ENCODE measurements at regions not wholly inside any gene's neighbourhood (a gene's known extent, or its start where the extent isn't known, plus 50 kb on each side); places are given as distances from the start of the nearest gene placed in this dataset.
"Not testable (repeated sequence)": the region's sequence is repeated elsewhere in the genome, so short reads cannot be mapped to it uniquely, and the experiment has no call there.

DNA sequence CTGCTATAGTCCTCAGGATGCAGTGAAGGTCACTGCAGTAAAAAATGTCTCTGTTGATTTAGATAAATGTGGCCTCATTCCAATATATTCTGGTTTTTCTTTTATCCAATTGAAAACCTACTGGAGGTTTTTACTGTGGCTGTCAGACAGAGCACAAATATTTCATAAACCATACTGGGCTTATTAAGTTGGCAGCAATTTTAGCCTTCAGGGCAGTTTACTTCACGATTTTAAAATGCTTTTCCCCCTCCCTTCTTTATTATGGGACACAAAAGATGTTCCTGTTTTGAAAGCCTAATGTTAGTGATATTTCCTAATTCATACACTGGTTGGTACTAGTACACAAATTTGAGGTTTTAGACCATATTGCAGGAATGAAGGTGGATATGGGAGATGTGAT lies 939.4 kb downstream of the C4orf33 start:
- H3K27ac ChIP-seq (ENCODE audit: low read length) = no peak overlapping the region
- no peak overlapping the region for H3K4me3 ChIP-seq (ENCODE audit: low read length)
- no peaks in the 10 kb centered on the region for H3K36me3 ChIP-seq (ENCODE audit: control insufficient read depth, insufficient read depth, low read length)
- no peaks in the 10 kb centered on the region for H3K4me1 ChIP-seq (ENCODE audit: control insufficient read depth, insufficient read depth, low read length)
- no peak for DNase-seq
- 43% methylated on average over 1 of the region's 1 CpG for WGBS (ENCODE audit: insufficient coverage, low lambda C conversion rate)
- H3K27me3 ChIP-seq (ENCODE audit: control insufficient read depth, insufficient read depth, low read length) = no peaks in the 10 kb centered on the region
- H3K9me3 ChIP-seq (ENCODE audit: control insufficient read depth, low read depth, low read length) = no peaks in the 10 kb centered on the region

DNA sequence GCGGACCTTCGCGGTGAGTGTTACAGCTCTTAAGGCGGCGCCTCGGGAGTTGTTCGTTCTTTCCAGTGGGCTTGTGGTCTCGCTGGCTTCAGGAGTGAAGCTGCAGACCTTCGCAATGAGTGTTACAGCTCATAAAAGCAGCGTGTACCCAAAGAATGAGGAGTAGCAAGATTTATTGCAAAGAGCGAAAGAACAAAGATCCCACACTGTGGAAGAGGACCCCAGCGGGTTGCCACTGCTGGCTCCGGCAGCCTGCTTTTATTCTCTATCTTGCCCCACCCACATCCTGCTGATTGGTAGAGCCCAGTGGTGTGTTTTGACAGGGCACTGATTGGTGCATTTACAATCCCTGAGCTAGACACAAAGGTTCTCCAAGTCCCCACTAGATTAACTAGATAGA lies 941.9 kb downstream of the C4orf33 start:
- H3K27ac ChIP-seq (ENCODE audit: low read length); H3K36me3 ChIP-seq (ENCODE audit: control insufficient read depth, insufficient read depth, low read length); H3K4me3 ChIP-seq (ENCODE audit: low read length); H3K27me3 ChIP-seq (ENCODE audit: control insufficient read depth, insufficient read depth, low read length); H3K9me3 ChIP-seq (ENCODE audit: control insufficient read depth, low read depth, low read length); H3K4me1 ChIP-seq (ENCODE audit: control insufficient read depth, insufficient read depth, low read length); DNase-seq: not testable (repeated sequence)
- WGBS (ENCODE audit: insufficient coverage, low lambda C conversion rate) = no CpG with 5 or more reads among the region's 13 CpGs

DNA sequence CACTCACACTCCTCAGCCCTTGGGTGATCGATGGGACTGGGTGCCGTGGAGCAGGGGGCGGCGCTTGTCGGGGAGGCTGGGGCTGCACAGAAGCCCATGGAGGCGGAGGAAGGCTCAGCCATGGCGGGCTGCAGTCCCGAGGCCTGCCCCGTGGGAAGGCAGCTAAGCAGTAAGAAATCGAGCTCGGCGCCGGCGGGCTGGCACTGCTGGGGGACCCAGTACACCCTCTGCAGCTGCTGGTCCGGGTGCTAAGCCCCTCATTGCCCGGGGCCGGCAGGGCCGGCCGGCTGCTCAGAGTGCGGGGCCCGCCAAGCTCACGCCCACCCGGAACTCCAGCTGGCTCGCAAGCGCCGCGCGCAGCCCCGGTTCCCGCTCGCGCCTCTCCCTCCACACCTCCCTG lies 942.6 kb downstream of the C4orf33 start:
- not testable (repeated sequence) for H3K27ac ChIP-seq (ENCODE audit: low read length); DNase-seq; H3K4me1 ChIP-seq (ENCODE audit: control insufficient read depth, insufficient read depth, low read length); H3K36me3 ChIP-seq (ENCODE audit: control insufficient read depth, insufficient read depth, low read length); H3K27me3 ChIP-seq (ENCODE audit: control insufficient read depth, insufficient read depth, low read length); H3K9me3 ChIP-seq (ENCODE audit: control insufficient read depth, low read depth, low read length); H3K4me3 ChIP-seq (ENCODE audit: low read length)
- no CpG with 5 or more reads among the region's 32 CpGs for WGBS (ENCODE audit: insufficient coverage, low lambda C conversion rate)

DNA sequence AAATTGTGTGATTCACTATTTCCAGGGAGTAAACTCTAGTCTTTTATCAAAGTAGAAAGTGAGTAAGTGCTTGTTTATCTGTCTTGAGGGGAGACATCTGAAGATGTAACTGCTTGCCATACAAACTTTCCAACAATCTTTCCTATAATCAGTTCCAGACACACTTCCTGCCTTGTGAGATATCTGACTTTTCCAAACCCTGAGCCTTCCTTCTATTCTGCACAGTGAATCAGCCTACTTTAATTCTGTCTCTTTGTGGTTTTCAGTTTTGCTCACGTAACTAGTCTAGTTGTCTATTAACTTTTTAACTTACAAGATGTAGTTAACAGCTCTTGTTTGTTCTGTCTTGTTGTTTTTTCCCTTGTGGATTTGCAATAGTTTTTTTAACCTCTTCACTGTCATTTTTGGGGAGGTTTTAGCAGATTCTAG lies 947.8 kb downstream of the C4orf33 start:
- Histone ChIP-seq H3K4me3 (ENCODE audit: low read length) (no peak overlapping the region), H3K27me3 (ENCODE audit: control insufficient read depth, insufficient read depth, low read length) (no peaks in the 10 kb centered on the region), H3K9me3 (ENCODE audit: control insufficient read depth, low read depth, low read length) (no peaks in the 10 kb centered on the region), H3K27ac (ENCODE audit: low read length) (no peak overlapping the region), H3K36me3 (ENCODE audit: control insufficient read depth, insufficient read depth, low read length) (no peaks in the 10 kb centered on the region), H3K4me1 (ENCODE audit: control insufficient read depth, insufficient read depth, low read length) (no peaks in the 10 kb centered on the region)
- no CpG with 5 or more reads among the region's 1 CpG for WGBS (ENCODE audit: insufficient coverage, low lambda C conversion rate)
- DNase-seq = peak in 1 of 2 donors; percentile 19

DNA sequence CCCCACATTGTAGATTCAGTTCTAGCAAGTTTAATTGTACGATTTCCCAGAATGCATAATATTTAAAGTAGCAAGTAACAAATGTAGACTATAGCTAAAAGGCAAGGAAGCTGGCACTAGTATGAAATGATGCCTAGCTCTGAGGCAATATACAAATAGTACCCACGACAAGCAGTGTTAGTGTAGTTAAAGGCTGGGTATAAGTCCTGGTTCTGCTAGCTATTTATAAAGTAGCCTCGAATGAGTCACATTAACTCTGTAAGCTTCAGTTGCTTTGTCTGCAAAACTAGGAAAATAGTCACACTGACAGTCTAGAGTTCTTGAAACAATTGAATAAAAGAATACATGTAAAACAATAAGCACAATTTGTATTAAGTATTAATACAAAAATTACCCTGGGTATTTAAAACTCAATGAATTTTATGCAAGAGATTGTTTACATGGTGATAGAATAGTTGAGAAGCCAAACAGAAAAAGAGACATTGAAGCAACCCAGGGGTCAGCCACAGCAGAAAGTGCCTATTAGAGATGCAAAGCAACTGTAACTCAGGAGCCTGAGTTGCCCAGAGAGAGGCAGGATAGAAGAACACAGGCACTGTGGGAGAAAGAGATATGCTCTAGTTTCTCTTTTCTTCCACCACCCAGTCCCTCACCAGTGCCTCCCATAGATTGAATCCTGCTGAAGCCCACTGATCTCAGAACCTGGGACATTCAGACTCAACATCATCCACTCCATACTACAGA lies 949.0 kb downstream of the C4orf33 start:
- DNase-seq = no peak
- Histone ChIP-seq H3K4me1 (ENCODE audit: control insufficient read depth, insufficient read depth, low read length) (no peaks in the 10 kb centered on the region), H3K4me3 (ENCODE audit: low read length) (no peak overlapping the region), H3K27me3 (ENCODE audit: control insufficient read depth, insufficient read depth, low read length) (no peaks in the 10 kb centered on the region), H3K36me3 (ENCODE audit: control insufficient read depth, insufficient read depth, low read length) (no peaks in the 10 kb centered on the region), H3K27ac (ENCODE audit: low read length) (no peak overlapping the region), H3K9me3 (ENCODE audit: control insufficient read depth, low read depth, low read length) (no peaks in the 10 kb centered on the region)
- 92% methylated on average over 2 of the region's 3 CpGs for WGBS (ENCODE audit: insufficient coverage, low lambda C conversion rate)

DNA sequence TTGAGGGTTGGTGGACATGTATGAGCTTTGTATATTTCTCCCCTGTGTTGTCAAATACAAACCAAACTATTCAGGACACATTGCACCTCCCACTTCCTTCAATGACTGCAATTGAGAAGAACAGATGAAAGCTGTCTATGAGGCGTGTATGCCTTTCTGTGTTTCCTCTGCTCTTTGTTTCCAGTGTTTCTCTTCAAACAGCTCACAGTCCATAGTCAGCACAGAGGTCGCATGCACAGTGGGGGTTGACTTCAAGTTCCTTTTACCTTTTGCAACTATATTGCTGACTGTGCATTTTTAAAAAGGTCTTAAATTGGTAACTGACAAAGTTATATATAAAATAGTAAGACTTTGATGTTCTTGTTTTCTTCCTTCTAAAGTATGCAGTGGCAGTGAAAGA lies 957.8 kb downstream of the C4orf33 start:
- H3K27me3 ChIP-seq (ENCODE audit: control insufficient read depth, insufficient read depth, low read length) = no peaks in the 10 kb centered on the region
- no peaks in the 10 kb centered on the region for H3K9me3 ChIP-seq (ENCODE audit: control insufficient read depth, low read depth, low read length)
- peak; percentile 6 to 33 for DNase-seq
- 31% methylated on average over 2 of the region's 2 CpGs for WGBS (ENCODE audit: insufficient coverage, low lambda C conversion rate)
- H3K36me3 ChIP-seq (ENCODE audit: control insufficient read depth, insufficient read depth, low read length) = no peaks in the 10 kb centered on the region
- no peaks in the 10 kb centered on the region for H3K4me1 ChIP-seq (ENCODE audit: control insufficient read depth, insufficient read depth, low read length)
- no peak overlapping the region for H3K27ac ChIP-seq (ENCODE audit: low read length)
- no peak overlapping the region for H3K4me3 ChIP-seq (ENCODE audit: low read length)

DNA sequence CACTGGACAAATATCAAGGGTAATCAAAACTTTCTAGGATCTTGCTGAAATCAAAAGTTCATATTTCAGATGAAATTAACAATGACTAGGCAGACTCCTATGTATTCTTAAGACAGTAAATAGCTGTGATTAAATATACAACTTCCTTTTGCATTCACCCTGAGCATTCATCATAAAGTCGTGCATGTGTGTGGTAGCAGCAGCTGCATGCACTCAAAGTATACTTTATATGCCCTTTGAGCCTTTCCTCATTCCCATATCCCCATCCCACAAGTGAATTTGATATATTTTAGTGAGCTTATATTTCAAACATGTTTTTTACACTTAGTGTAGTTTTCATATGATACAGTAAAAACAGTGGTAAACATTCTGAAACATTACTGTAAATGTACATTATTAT lies 959.0 kb downstream of the C4orf33 start:
- WGBS (ENCODE audit: insufficient coverage, low lambda C conversion rate) = no CpG with 5 or more reads among the region's 1 CpG

DNA sequence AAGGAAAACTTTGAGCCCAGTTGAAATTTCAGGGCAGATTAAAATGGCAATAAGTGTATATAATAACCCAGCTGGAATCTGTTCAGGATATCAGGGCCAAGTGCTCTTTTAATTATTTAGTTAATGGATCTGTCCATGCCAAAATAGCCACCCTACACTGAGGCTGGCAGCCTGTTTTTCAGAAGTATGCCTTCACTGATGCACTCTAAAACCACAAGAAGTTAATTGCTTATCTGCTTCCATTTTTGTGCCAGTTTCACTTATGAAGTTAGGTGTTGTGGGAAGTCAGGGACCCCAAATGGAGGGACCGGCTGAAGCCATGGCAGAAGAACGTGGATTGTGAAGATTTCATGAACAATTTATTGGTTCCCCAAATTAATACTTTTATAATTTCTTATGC lies 960.3 kb downstream of the C4orf33 start:
- no peaks in the 10 kb centered on the region for H3K27me3 ChIP-seq (ENCODE audit: control insufficient read depth, insufficient read depth, low read length)
- no peak overlapping the region for H3K27ac ChIP-seq (ENCODE audit: low read length)
- no peaks in the 10 kb centered on the region for H3K9me3 ChIP-seq (ENCODE audit: control insufficient read depth, low read depth, low read length)
- H3K4me3 ChIP-seq (ENCODE audit: low read length) = no peak overlapping the region
- no peaks in the 10 kb centered on the region for H3K36me3 ChIP-seq (ENCODE audit: control insufficient read depth, insufficient read depth, low read length)
- no peak for DNase-seq
- H3K4me1 ChIP-seq (ENCODE audit: control insufficient read depth, insufficient read depth, low read length) = no peaks in the 10 kb centered on the region
- WGBS (ENCODE audit: insufficient coverage, low lambda C conversion rate) = no CpG with 5 or more reads among the region's 2 CpGs

More for the DNA sequence above, 959.0 kb downstream of the C4orf33 start:
- no peaks in the 10 kb centered on the region for H3K36me3 ChIP-seq (ENCODE audit: control insufficient read depth, insufficient read depth, low read length)
- H3K4me1 ChIP-seq (ENCODE audit: control insufficient read depth, insufficient read depth, low read length) = no peaks in the 10 kb centered on the region
- H3K27ac ChIP-seq (ENCODE audit: low read length) = no peak overlapping the region
- H3K27me3 ChIP-seq (ENCODE audit: control insufficient read depth, insufficient read depth, low read length) = no peaks in the 10 kb centered on the region
- no peak for DNase-seq
- no peak overlapping the region for H3K4me3 ChIP-seq (ENCODE audit: low read length)
- no peaks in the 10 kb centered on the region for H3K9me3 ChIP-seq (ENCODE audit: control insufficient read depth, low read depth, low read length)

DNA sequence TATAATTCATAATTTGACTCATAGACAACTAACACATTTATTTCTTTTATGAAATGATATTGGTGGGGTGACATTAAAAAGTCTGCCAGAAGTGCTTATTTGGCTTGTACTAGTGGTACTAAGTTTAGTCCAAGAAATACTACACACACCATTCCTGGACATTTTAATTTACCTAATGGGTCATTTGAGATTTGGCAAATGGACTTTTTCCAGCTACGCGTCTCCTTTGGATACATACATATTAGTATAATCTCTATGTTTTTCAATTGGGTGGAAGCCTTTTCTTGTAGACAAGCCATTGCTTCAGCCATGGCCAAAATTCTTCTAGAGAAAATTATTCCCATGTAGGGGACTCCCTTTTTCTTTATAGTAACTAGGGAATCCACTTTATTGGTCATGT lies 968.5 kb downstream of the C4orf33 start:
- Histone ChIP-seq H3K36me3 (ENCODE audit: control insufficient read depth, insufficient read depth, low read length) (no peaks in the 10 kb centered on the region), H3K9me3 (ENCODE audit: control insufficient read depth, low read depth, low read length) (no peaks in the 10 kb centered on the region), H3K27ac (ENCODE audit: low read length) (no peak overlapping the region), H3K4me3 (ENCODE audit: low read length) (no peak overlapping the region), H3K27me3 (ENCODE audit: control insufficient read depth, insufficient read depth, low read length) (no peaks in the 10 kb centered on the region), H3K4me1 (ENCODE audit: control insufficient read depth, insufficient read depth, low read length) (peaks cover 2% of the 10 kb centered on the region)
- DNase-seq = no peak
- WGBS (ENCODE audit: insufficient coverage, low lambda C conversion rate) = no CpG with 5 or more reads among the region's 2 CpGs

DNA sequence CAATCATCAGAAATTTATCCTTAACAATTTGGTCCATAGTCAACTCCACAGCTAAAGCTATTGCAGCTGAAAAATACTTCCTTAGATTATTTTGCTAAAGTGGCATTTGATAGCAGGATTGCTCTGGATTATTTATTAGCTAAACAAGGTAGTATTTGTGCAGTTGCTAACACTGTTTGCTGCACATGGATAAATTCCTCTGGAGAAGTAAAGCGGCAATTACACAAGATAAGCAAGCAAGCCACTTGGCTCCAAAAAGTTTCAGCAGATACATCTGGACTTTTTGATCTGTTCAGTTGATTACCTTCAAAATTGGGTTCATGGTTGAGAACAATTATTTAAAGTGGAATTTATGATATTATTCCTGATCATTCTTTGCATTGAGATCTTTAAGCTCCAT lies 971.5 kb downstream of the C4orf33 start:
- Histone ChIP-seq H3K4me3 (ENCODE audit: low read length) (no peak overlapping the region), H3K4me1 (ENCODE audit: control insufficient read depth, insufficient read depth, low read length) (peaks cover 10% of the 10 kb centered on the region), H3K27ac (ENCODE audit: low read length) (no peak overlapping the region), H3K36me3 (ENCODE audit: control insufficient read depth, insufficient read depth, low read length) (no peaks in the 10 kb centered on the region), H3K9me3 (ENCODE audit: control insufficient read depth, low read depth, low read length) (no peaks in the 10 kb centered on the region), H3K27me3 (ENCODE audit: control insufficient read depth, insufficient read depth, low read length) (no peaks in the 10 kb centered on the region)
- no CpG with 5 or more reads among the region's 1 CpG for WGBS (ENCODE audit: insufficient coverage, low lambda C conversion rate)
- no peak for DNase-seq

DNA sequence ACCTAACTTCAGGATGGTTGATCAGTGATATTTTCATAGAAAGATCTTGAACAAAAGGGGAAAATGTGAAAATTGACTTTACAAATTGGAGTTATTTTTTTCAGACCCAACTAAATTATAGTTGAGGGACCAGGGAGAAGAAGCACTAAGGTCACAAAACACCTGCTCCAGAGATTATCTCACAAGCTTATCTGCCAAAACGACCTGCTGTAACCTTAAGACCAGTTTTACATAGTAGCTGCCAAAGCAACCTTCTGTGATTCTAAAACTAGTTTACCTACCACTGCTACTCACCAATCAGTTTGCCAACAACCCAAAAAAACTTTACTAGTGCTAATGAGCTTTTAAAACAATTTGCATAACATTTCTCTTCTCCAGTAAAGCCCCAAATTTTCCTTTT lies 972.1 kb downstream of the C4orf33 start:
- Histone ChIP-seq H3K4me3 (ENCODE audit: low read length) (no peak overlapping the region), H3K27me3 (ENCODE audit: control insufficient read depth, insufficient read depth, low read length) (no peaks in the 10 kb centered on the region), H3K9me3 (ENCODE audit: control insufficient read depth, low read depth, low read length) (no peaks in the 10 kb centered on the region), H3K27ac (ENCODE audit: low read length) (no peak overlapping the region), H3K36me3 (ENCODE audit: control insufficient read depth, insufficient read depth, low read length) (no peaks in the 10 kb centered on the region), H3K4me1 (ENCODE audit: control insufficient read depth, insufficient read depth, low read length) (peaks cover 15% of the 10 kb centered on the region)
- WGBS (ENCODE audit: insufficient coverage, low lambda C conversion rate) = no CpG with 5 or more reads among the region's 1 CpG
- peak in 1 of 2 donors; percentile 20 for DNase-seq
